ENCODE measurements at regions not wholly inside any gene's neighbourhood (a gene's known extent, or its start where the extent isn't known, plus 50 kb on each side); places are given as distances from the start of the nearest gene placed in this dataset.

DNA sequence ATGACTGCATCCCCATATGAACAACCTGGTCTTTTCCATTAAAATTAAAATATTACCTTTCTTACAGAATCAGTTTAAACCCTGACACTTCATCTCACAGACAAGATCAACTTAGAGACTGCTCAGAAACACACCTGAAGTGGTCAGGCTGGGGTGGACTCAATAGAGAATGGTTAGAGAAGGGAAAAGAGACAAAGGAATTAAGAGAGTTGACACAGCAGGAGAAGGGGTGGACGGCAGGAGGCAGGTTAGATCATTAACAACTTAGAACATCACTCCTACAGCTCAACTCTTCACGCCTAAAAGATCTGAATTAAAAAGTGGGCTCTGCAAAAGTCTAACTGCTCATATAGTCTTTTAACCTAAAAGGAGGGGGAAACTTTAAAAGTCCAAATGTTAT, 157.7 kb upstream of the COL1A2 start:
- H3K4me1 ChIP-seq (ENCODE audit: control insufficient read depth in 1 of 2, insufficient read depth in 2 of 2, low read depth in 1 of 2, low read length in 1 of 2), result peaks cover 0 to 15% of the 10 kb centered on the region in 2 experiments; a peak in 2 of 4 replicates
- no peaks in the 10 kb centered on the region for H3K79me2 ChIP-seq (ENCODE audit: insufficient read depth)
- no peak overlapping the region for H3K27ac ChIP-seq (ENCODE audit: low read depth in 2 of 2, low read length in 1 of 2)
- TF ChIP-seq SMC3 (IDR thresholded peaks at IDR 0.05; ENCODE audit: low read depth, low read length) (no peak), FOSL2 (IDR thresholded peaks at IDR 0.05; ENCODE audit: borderline replicate concordance, low read depth) (no peak), POLR2AphosphoS5 (IDR thresholded peaks at IDR 0.05; ENCODE audit: low read depth, low read length) (no peak), SIN3A (IDR thresholded peaks at IDR 0.05; ENCODE audit: borderline replicate concordance, low read depth, low read length) (no peak), TAF1 (IDR thresholded peaks at IDR 0.05; ENCODE audit: borderline replicate concordance, low read depth, low read length) (no peak), EP300 (IDR thresholded peaks at IDR 0.05; ENCODE audit: borderline replicate concordance in 1 of 2, low read depth in 1 of 2, low read length in 1 of 2) (no peak), TCF12 (IDR thresholded peaks at IDR 0.05) (no peak), FOXM1 (IDR thresholded peaks at IDR 0.05; ENCODE audit: low read depth) (no peak), GABPA (IDR thresholded peaks at IDR 0.05; ENCODE audit: low read depth) (no peak)
- TF ChIP-seq, protein P1, sequence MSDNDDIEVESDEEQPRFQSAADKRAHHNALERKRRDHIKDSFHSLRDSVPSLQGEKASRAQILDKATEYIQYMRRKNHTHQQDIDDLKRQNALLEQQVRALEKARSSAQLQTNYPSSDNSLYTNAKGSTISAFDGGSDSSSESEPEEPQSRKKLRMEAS (IDR thresholded peaks at IDR 0.05; ENCODE audit: low read depth), result no peak
- TF ChIP-seq, protein P2, sequence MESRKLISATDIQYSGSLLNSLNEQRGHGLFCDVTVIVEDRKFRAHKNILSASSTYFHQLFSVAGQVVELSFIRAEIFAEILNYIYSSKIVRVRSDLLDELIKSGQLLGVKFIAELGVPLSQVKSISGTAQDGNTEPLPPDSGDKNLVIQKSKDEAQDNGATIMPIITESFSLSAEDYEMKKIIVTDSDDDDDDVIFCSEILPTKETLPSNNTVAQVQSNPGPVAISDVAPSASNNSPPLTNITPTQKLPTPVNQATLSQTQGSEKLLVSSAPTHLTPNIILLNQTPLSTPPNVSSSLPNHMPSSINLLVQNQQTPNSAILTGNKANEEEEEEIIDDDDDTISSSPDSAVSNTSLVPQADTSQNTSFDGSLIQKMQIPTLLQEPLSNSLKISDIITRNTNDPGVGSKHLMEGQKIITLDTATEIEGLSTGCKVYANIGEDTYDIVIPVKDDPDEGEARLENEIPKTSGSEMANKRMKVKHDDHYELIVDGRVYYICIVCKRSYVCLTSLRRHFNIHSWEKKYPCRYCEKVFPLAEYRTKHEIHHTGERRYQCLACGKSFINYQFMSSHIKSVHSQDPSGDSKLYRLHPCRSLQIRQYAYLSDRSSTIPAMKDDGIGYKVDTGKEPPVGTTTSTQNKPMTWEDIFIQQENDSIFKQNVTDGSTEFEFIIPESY (IDR thresholded peaks at IDR 0.05; ENCODE audit: borderline replicate concordance, low read depth), result no peak
- H3K36me3 ChIP-seq (replicated peaks in 1 of 2; ENCODE audit: control insufficient read depth in 1 of 2, insufficient read depth in 2 of 2, low read length in 1 of 2), result no peaks in the 10 kb centered on the region
- POLR2A ChIA-PET, result no interaction called here
- H3K4me2 ChIP-seq, result no peak overlapping the region
- H3K4me3 ChIP-seq (ENCODE audit: low read depth in 2 of 2, low read length in 1 of 2), result no peak overlapping the region
- 84% methylated on average over 2 of the region's 2 CpGs for WGBS (ENCODE audit: low lambda C conversion rate)
- CTCF ChIA-PET, result interaction anchor here (1.6 kb wide), 2 partner anchors 7 to 11 kb away, joined by 3 to 6 read pairs; no protein-coding TSS in a partner anchor
- H3K9me3 ChIP-seq, result no peaks in the 10 kb centered on the region
- no peak for DNase-seq
- H4K20me1 ChIP-seq (ENCODE audit: insufficient read depth), result no peaks in the 10 kb centered on the region
- H2AFZ ChIP-seq (ENCODE audit: low read depth), result no peak overlapping the region
- H3K9me2 ChIP-seq, result no peaks in the 10 kb centered on the region
- H3K27me3 ChIP-seq (ENCODE audit: insufficient read depth), result no peaks in the 10 kb centered on the region
- no peaks in the 10 kb centered on the region for H3F3A ChIP-seq (replicated peaks; ENCODE audit: insufficient read depth)
- H3K9ac ChIP-seq, result no peak overlapping the region

DNA sequence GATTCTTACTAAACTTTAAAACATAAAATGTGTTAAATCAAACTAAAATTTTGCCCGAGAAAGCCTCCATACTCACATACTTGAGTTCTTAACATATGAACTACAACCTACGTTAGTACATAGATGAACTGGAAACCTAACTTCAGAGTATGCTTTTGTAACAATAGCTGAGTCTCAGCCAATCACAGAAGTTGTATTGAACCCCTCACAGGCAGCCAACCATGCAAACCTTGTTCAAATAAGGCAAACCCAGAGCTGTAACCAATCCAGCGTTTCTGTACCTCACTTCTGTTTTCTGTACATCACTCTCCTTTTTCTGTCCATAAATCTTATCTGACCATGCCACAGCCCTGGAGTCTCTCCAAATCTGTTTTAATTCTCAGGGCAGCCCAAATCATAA, 157.3 kb upstream of the COL1A2 start:
- H3K9me3 ChIP-seq, result no peaks in the 10 kb centered on the region
- ChIA-PET POLR2A (no interaction called here), CTCF (interaction anchor here (0.6 to 1.8 kb wide), 6 partner anchors 8 to 42 kb away, joined by 3 to 7 read pairs (median 3); no protein-coding TSS in a partner anchor)
- H2AFZ ChIP-seq (ENCODE audit: low read depth), result no peak overlapping the region
- 76% methylated on average over 3 of the region's 3 CpGs for WGBS (ENCODE audit: low lambda C conversion rate)
- H3F3A ChIP-seq (replicated peaks; ENCODE audit: insufficient read depth), result no peaks in the 10 kb centered on the region
- no peak overlapping the region for H3K4me3 ChIP-seq (ENCODE audit: low read depth in 2 of 2, low read length in 1 of 2)
- H3K27me3 ChIP-seq (ENCODE audit: insufficient read depth), result no peaks in the 10 kb centered on the region
- no peaks in the 10 kb centered on the region for H3K79me2 ChIP-seq (ENCODE audit: insufficient read depth)
- no peaks in the 10 kb centered on the region for H4K20me1 ChIP-seq (ENCODE audit: insufficient read depth)
- no peaks in the 10 kb centered on the region for H3K9me2 ChIP-seq
- H3K36me3 ChIP-seq (replicated peaks in 1 of 2; ENCODE audit: control insufficient read depth in 1 of 2, insufficient read depth in 2 of 2, low read length in 1 of 2), result no peaks in the 10 kb centered on the region
- no peak overlapping the region for H3K4me2 ChIP-seq
- no peak for DNase-seq
- H3K4me1 ChIP-seq (ENCODE audit: control insufficient read depth in 1 of 2, insufficient read depth in 2 of 2, low read depth in 1 of 2, low read length in 1 of 2), result peaks cover 0 to 15% of the 10 kb centered on the region in 2 experiments; a peak in 2 of 4 replicates
- H3K27ac ChIP-seq (ENCODE audit: low read depth in 2 of 2, low read length in 1 of 2), result peak overlapping the region in 1 of 2 experiments; percentile 22; a peak in 1 of 4 replicates
- H3K9ac ChIP-seq, result no peak overlapping the region
- no peak for TF ChIP-seq POLR2AphosphoS5 (IDR thresholded peaks at IDR 0.05; ENCODE audit: low read depth, low read length)
- TF ChIP-seq JUND (IDR thresholded peaks at IDR 0.05), result no peak
- no peak for TF ChIP-seq EP300 (IDR thresholded peaks at IDR 0.05; ENCODE audit: borderline replicate concordance in 1 of 2, low read depth in 1 of 2, low read length in 1 of 2)
- TF ChIP-seq RXRA (IDR thresholded peaks at IDR 0.05; ENCODE audit: borderline replicate concordance, low read depth), result no peak
- no peak for TF ChIP-seq TEAD4 (IDR thresholded peaks at IDR 0.05; ENCODE audit: borderline replicate concordance, insufficient read depth)
- no peak for TF ChIP-seq FOXM1 (IDR thresholded peaks at IDR 0.05; ENCODE audit: low read depth)
- no peak for TF ChIP-seq YY1 (IDR thresholded peaks at IDR 0.05; ENCODE audit: low read depth)
- TF ChIP-seq, protein P3, sequence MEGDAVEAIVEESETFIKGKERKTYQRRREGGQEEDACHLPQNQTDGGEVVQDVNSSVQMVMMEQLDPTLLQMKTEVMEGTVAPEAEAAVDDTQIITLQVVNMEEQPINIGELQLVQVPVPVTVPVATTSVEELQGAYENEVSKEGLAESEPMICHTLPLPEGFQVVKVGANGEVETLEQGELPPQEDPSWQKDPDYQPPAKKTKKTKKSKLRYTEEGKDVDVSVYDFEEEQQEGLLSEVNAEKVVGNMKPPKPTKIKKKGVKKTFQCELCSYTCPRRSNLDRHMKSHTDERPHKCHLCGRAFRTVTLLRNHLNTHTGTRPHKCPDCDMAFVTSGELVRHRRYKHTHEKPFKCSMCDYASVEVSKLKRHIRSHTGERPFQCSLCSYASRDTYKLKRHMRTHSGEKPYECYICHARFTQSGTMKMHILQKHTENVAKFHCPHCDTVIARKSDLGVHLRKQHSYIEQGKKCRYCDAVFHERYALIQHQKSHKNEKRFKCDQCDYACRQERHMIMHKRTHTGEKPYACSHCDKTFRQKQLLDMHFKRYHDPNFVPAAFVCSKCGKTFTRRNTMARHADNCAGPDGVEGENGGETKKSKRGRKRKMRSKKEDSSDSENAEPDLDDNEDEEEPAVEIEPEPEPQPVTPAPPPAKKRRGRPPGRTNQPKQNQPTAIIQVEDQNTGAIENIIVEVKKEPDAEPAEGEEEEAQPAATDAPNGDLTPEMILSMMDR (IDR thresholded peaks at IDR 0.05), result no peak
- no peak for TF ChIP-seq CHD2 (IDR thresholded peaks at IDR 0.05; ENCODE audit: low read length, partially characterized antibody)
- no peak for TF ChIP-seq NFIC (IDR thresholded peaks at IDR 0.05; ENCODE audit: borderline replicate concordance)
- no peak for TF ChIP-seq RFX5 (IDR thresholded peaks at IDR 0.05; ENCODE audit: low read length)
- no peak for TF ChIP-seq GABPA (IDR thresholded peaks at IDR 0.05; ENCODE audit: low read depth)
- TF ChIP-seq, protein P2 (IDR thresholded peaks at IDR 0.05; ENCODE audit: borderline replicate concordance, low read depth), result no peak
- TF ChIP-seq, protein P1 (IDR thresholded peaks at IDR 0.05; ENCODE audit: low read depth), result no peak
- TF ChIP-seq SMC3 (IDR thresholded peaks at IDR 0.05; ENCODE audit: low read depth, low read length), result no peak
- no peak for TF ChIP-seq EZH2phosphoT487 (IDR thresholded peaks at IDR 0.05; ENCODE audit: borderline replicate concordance, low read depth)

All from SK-N-SH (cell line).